Posterior cingulate gyrus (tissue), 11 donors: ENCODE measurements at regions not wholly inside any gene's neighbourhood (a gene's known extent, or its start where the extent isn't known, plus 50 kb on each side); places are given as distances from the start of the nearest gene placed in this dataset.

Experiments
- DNase-seq, 10 donors: peaks; one replicate each; pipeline versions ENCODE4 v3.0.0 to v3.0.0-alpha.2; 2020 to 2021; ENCODE audit warnings: mixed read lengths in 3 of 10
- intact Hi-C: fragments of 100-400 bp; cut with DNase I; formaldehyde crosslinking; loops from one replicate; pipeline ENCODE4 v1.15.1; 2023

- no peak for DNase-seq
- intact Hi-C loops = no loop called here
Measured at GRCh38 chr11:11141065-11141464, 212.0 kb downstream of the CSNK2A3 start.

DNA sequence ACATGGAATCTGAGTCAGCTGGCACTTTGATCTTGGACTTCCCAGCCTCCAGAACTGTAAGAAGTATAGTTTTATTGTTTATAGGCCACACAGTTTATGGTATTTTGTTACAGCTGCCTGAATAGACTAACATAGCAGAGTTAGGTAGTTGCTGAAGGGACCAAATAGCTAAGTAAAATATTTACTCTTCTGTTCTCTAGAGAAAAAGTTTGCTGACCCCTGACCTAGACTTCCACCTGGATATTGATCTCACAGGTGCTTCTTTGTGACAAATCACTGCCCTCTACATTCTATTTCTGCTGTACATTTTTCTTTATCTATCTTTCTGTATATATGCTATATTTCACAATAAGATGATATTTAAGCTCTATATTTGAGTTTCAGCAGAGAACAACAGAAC, 212.5 kb downstream of the CSNK2A3 start:
- DNase-seq = no peak
- intact Hi-C loops = no loop called here

- no peak for DNase-seq
- intact Hi-C loops = no loop called here
Measured at GRCh38 chr11:11137339-11137738, 215.7 kb downstream of the CSNK2A3 start.

DNA sequence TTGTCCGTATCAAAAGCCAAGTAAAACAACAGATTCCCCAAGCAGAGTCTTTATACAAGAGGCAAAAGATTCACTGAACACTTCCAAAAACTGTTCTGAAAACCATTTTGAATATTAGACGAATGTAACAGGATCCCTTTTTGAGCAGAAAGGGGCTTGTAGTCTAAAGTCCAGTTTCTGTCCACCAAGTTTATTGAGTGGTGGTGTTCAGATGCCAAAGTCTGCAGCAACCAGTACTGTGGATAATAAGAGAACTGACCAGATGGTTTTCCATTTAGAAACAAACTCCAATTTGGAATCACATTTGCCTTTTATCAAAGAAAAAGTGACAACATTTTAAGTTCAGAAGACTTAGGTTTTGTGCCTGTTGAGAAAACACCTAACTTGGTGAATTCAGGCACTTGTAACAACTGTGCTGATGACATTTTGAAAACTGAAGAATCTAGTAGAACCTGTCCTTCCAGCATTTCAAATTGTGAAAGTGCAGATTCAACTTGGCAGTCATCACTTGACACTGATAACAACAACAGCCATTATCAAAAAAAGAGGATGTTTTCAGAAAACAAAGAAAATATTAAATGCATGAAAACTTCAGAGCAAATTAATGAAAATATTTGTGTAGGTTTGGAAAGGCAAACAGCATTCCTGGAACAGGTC, 217.1 kb downstream of the CSNK2A3 start:
- intact Hi-C loops = no loop called here

DNA sequence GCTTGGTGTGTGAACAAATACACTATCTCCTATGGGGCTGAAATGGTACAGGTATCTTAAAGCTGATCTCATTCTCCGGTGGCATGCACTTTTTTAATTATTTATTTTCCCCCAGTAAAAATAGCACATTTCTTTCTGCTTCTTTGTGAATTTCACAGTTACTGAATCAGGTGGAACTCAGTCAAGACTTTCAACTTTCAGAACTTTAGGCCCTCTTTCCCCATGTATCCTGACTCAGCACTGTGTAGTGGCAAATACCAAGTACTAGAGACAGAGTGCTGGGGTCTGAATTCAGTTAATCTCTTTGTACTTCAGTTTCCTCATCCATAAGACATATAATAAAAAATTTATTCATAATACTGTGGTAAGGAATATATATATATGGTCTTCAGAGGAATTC, 223.9 kb downstream of the CSNK2A3 start:
- DNase-seq = no peak
- intact Hi-C loops = no loop called here

More for the DNA sequence above, 217.1 kb downstream of the CSNK2A3 start:
- no peak for DNase-seq

DNA sequence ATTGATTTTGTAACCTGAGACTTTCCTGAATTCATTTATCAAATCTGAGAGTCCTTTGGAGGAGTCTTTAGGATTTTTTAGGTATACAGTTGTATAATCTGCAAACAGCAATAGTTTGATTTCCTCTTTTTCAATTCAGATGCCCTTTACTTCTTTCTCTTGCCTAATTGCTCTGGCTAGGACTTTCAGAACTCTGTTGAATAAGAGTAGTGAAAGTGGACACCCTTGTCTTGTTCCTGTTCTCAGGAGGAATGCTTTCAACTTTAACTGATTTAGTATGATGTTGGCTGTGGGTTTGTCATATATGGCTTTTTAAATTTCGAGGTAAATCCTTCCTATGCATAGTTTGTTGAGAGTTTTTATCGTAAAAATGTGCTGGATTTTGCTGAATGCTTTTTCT, 227.4 kb downstream of the CSNK2A3 start:
- intact Hi-C loops = no loop called here
- no peak for DNase-seq

DNA sequence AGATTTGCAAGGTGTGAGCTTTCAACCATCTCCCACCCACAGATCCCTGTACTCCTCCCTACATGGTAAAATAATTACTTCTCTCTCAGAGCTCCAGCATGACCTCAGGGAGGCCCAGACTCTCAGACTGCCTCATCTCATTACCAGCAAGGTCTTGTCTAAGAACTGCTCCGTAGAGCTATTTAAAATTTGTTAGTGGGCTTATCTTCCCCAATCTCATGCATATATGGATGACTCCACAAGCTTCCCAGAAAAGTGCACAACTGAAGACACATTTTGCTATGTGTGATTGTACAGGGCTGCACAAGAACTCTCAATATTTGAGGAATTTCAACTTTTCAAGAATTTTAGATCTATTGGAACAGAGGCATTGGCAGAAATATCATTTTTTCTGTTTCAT, 230.3 kb downstream of the CSNK2A3 start:
- DNase-seq = no peak
- intact Hi-C loops = no loop called here

DNA sequence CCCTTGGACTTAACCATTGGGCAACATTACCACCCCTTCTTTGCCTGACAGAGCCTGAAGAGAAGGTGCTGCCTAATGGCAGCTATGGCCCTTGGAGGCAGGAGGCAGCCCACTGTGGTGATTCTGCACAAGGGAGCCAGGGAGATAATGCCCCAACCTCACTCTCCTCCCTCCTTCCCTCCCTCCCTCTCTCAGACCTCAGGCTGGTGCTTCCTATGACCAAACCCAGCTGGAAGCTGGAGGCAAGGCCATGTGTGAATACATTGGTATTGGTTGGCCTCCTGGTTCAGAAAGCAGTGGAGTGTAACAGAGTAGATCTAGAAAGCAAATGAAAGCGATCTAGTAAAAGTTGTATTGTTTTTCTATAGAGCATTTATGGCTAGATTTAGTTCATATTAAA, 233.1 kb downstream of the CSNK2A3 start:
- DNase-seq = no peak
- intact Hi-C loops = no loop called here

DNA sequence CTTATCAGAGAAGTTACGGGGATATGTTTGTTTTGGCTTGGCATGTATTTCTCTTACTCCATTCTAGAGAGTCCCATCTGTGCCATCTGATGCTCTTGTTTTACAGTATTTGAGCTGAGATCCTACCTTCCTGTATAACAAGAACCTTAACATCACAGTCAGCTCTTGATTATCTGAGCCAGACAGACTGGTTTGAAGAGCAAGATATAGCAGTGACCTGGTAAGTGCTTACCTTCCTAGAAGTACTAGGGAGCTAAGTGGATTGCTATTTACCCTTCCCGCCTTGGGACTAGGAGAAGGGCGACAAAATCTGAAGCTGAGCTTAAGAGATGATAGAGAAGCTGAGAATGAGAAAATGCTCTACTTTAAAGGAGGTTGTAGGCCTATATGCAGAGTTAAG, 235.3 kb downstream of the CSNK2A3 start:
- intact Hi-C loops = no loop called here
- no peak for DNase-seq

DNA sequence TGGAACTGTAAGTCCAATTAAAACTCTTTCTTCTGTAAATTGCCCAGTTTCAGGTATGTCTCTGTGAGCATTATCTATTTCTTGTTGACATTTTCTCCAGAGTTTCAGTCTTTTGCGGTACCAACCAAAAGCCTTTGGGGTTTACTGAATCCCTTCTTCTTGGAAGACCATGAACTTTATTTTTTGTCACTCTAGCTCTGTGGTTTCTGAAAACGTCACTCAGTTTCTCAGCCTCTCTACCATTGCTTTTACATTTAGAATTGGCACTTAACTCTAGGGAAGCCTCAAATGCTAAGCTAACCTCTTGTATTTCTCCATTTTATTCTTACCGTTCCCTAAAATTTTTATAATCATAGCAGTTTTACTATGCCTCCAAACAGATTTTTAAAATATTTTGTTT, 237.6 kb downstream of the CSNK2A3 start:
- intact Hi-C loops = no loop called here
- no peak for DNase-seq

DNA sequence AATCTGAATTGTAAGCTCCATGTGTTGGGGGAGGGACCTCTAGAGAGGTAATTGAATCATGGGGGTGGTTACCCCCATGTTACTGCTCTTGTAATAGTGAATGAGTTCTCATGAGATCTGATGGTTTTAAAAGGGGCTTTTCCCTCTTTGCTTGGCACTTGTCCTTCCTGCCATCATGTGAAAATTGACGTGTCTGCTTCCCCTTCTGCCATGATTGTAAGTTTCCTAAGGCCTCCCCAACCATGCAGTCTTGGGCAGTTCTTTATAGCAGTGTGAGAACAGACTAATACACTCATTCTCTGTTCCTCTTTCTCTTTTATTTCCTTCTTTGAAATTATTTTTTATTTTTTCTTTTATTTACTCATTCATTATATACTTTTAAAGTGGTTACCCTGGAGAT, 239.4 kb downstream of the CSNK2A3 start:
- intact Hi-C loops = no loop called here
- DNase-seq = no peak

GRCh38 chr11:11108026-11108425, 245.0 kb downstream of the CSNK2A3 start:
- no peak for DNase-seq
- intact Hi-C loops = no loop called here

DNA sequence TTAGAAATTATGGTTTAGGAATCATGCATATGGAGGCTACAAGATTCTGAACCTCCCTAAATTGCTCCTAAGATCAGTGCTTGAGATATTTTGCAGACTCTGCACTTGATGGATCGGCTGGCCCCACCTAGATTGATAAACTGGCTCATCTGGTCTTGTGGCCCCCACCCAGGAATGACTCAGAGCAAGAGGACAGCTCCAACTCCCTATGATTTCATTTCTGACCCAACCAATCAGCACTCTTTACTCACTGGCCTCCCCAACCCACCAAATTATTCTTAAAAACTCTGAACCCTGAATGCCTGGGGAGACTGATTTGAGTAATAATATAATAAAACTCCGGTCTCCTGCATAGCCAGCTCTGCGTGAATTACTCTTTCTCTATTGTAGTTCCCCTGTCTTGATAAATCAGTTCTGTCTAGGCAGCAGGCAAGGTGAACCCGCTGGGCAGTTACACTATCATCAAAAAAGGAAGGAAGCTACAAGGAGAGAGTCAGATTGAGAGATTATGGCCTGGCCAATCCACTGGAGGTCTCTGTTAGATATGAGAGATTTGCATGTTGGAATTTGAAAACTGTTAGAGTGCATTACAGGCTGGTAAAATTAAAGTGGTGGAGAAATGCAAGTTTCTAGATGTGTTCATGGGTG, 245.8 kb downstream of the CSNK2A3 start:
- intact Hi-C loops = no loop called here
- DNase-seq = no peak

DNA sequence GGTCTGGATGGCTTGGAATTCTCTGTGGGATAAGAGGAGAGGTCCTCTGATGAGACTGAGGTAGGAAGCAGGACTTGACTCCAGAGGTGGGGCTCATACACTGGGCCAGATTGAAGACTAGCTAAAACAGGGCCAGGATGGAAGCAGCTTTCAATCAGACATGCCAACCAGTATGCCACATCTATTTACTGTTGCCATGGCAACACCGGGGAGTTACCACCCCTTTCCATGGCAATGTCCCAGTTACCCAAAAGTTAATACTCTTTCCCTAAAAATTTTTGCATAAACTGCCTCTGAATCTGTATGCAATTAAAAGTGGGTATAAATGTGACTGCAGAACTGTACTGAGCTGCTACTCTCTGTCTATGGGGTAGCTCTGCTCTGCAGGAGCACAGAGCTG, 247.5 kb upstream of the ZBED5 start:
- intact Hi-C loops = no loop called here
- DNase-seq = no peak

GRCh38 chr11:11095831-11096723, 238.2 kb upstream of the ZBED5 start:
- intact Hi-C loops = no loop called here
- no peak for DNase-seq

DNA sequence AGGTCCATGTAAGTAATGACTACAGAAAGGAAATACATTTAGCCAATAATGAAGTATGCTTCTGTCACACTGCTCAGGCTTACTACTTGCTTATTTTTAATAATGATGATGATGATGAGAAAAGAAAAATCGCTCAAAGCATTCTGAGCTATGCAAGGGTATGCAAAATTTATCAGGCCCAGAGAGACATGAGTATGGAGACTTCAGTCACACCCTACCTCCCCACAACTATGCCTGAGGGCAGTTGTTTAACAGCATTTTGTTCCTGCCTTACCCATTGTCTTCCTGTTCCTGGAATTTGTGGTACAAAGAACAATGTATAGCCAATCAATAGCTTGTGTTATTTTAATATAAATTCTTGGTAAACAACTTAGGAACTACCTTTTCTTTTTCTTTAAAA, 232.6 kb upstream of the ZBED5 start:
- no peak for DNase-seq
- intact Hi-C loops = no loop called here

DNA sequence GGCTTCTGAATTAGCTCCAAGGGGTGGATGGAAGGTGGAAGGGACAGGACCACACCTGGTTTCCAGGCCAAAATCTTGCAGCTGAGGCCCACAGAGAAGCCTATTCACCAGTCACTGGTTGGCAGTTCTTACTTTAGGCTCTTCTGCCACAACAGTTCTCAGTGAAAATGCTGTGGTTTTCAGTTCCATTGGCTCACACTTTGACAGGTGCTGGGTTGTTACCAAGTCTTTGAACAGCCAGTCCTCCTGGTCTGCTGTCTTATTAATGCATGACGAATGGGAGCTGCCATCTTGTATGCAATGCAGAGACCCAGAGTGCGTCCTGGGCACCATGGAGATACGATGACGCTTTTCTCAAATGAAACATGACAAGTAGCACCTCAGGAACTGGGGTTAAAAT, 232.0 kb upstream of the ZBED5 start:
- intact Hi-C loops = no loop called here
- no peak for DNase-seq

DNA sequence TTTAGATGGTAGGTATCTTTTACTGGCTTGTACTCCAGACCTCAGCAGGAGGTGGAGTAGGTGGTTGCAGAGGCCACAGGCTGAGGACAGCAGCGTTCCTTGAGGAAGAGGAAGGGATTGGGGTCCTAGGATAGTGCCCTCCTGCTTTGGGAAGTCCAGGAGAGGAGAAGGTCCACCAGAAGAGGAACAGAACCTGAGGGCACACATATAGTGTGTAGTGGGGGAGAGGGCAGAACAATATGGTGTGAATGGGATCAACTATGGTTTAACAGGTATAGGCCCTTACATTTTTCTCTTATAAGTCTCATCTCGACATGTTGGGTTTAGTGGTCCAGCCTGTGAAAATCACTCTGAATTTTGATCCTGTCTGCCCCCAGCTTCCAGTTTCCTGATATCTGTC, 229.1 kb upstream of the ZBED5 start:
- DNase-seq = no peak
- intact Hi-C loops = no loop called here

- intact Hi-C loops = no loop called here
- DNase-seq = no peak
Measured at GRCh38 chr11:11085580-11085979, 227.7 kb upstream of the ZBED5 start.

- intact Hi-C loops = no loop called here
Measured at GRCh38 chr11:11084337-11084736, 226.5 kb upstream of the ZBED5 start.

GRCh38 chr11:11083441-11083840, 225.6 kb upstream of the ZBED5 start:
- intact Hi-C loops = no loop called here
- DNase-seq = no peak

More at GRCh38 chr11:11084337-11084736, 226.5 kb upstream of the ZBED5 start:
- DNase-seq = no peak

GRCh38 chr11:11082646-11083045, 224.8 kb upstream of the ZBED5 start:
- intact Hi-C loops = no loop called here
- no peak for DNase-seq
